ENCODE measurements at regions not wholly inside any gene's neighbourhood (a gene's known extent, or its start where the extent isn't known, plus 50 kb on each side); places are given as distances from the start of the nearest gene placed in this dataset.

DNA sequence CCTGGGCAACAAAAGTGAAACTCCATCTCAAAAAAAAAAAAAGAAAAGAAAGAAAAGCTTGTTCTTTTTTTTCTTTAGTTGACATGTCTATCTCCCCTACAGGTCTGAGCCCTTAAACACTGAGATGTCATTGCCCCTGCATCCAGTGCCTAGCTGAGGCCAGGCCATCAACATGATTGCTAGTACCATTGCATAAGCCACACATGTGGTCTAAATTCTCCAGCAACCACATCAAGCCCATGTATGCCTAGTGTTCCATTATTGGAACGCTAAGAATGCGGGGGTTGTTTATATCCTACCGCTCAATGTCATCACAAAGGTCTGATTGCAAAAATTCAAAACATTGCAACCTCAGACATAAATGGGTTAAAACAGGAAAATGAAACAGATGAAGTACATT, 62.7 kb downstream of the NPTX2 start:
- no peak for ATAC-seq

DNA sequence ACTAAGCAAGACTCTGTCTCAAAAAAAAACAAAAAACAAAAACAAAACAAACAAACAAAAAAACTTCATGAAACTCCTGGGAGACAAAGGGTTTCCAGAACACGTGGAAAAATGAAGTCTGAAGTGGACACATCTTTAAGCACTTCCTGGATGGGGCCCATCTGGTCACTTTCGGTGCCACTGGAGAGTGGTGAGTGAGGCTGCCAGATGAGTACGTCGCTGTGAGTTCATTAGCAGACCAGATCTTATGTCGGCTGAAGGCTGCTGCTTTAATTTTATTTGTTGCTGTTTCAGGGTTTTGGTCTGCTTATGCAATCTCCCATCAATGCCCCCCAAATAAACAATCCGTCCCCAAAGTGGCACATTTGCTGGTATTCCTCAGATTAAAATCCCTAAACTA, 64.4 kb downstream of the NPTX2 start:
- ATAC-seq: no peak

DNA sequence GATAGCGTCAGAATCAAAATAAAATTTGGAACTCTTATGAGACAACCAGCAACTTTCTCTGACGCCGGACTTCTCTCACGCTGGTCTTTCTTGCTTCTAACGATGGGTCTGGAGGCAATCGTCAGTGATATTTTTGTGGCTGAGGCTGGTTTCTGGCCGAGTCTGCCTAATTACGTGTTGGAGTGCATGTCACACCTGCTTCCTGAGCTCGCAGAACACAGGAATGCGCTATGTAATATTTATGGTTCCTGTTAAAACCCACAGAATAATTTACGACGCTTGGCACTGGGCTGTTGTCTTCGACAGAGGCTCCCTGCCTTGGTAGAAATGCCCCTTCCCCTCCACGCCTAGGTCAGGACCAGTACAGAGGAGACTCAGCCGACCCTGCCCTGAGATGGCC, 64.9 kb downstream of the NPTX2 start:
- no peak for ATAC-seq

DNA sequence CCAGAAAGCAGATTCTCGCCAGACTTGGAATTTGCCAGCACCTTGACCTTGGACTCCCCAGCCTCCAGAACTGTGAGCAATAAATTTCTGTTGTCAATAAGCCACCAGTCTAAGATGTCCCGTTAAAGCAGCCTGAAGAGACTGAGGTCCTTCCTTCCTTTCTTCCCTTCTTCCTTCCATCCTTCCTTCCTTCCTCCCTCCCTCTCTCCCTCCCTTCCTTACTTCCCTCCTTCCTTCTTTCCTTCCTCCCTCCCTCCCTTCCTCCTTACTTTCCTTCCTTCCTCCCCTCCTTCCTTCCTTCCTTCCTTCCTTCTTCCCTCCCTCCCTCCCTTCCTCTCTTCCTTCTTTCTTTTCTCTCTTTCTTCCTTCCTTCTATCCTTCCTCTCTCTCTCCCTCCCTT, 66.4 kb downstream of the NPTX2 start:
- no peak for ATAC-seq

DNA sequence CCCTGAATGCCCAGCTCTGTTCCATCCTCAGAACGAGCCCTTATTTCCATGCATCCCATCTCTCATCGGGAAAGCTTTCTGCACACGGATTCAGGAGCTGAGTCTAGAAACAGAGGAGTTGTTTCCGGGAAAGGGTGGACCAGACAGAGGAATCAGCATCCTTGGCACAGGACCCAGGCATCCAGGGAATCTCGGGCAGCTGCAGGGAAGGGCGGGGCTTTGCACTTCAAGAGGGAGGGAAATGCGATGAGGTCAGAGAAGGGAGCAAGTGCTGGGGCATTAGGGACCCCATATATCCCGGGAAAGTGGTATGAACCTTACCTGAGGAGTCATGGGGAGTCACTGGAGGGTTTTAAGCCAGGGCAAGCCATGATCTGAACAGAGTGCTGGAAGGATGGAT, 68.5 kb downstream of the NPTX2 start:
- ATAC-seq: no peak

DNA sequence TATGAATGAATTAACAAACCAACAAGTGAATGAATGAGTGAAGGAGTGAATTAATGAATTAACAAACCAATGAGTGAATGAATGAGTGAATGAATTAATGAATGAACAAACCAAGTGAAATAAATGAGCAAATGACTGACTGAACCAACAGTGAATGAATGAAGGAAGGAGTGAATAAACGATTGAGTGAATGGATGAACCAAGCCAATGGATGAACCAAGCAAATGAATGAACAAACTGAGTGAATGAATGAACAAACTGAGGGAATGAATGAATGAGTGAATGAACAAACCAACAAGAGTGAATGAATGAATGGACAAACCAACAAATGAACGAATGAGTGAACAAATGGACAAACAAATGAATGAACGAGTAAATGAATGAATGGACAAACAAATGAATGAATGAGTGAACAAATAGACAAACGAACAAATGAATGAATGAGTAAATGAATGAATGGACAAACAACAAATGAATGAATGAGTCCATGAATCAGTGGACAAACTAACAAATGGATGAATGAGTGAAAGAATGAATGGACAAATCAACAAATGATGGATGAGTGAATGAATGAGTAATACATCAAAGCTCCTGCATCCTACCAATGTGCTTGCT, 69.5 kb downstream of the NPTX2 start:
- ATAC-seq: no peak

DNA sequence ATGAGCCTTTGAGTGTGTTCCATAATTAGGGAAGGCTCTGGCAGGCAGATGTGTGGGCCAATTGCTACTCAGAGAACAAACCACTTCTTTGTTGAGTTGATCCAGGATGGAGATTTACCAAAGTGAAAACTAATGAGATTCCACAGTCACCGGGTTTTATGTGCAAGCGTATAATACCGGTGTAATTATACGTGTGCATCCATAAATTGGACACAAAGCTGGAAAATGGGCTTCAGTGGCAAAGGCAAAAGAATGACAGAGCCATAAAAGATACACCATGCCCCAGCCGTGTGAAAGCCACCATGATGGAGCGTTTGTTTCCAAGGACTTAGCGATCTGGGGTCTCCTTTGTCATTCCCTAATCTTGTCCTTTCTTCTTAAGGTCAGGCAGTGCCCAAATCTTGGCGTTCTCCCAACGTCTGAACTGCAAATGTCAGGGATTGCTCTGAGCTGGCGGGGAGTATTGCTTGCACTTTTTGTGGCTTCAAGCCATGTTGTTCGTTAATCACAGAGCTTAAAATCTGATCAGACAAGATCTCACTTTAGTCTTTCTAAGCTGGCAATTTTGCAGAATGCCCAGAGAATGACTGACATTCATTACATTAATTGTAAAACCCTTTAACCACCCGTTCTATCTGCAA, 70.1 kb downstream of the NPTX2 start:
- no peak for ATAC-seq

DNA sequence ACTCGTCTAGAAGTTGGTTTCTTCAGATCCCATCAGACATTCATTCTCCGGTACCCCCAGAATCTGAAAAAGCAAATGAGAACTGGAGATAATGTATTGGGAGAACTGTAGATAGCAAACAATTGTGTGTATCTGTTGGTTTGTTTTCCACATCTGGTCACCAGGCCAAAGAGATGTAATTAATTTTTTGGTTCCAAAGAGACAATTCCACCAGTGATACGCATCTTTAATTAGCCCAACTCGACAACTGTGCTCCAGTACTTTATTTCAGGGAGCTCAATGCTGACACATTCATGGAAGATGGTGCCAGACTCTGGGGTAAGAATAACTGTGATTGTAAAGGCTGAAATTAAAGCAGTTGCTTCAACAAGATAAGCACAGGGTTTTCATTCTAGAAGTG, 74.5 kb downstream of the NPTX2 start:
- ATAC-seq: no peak

DNA sequence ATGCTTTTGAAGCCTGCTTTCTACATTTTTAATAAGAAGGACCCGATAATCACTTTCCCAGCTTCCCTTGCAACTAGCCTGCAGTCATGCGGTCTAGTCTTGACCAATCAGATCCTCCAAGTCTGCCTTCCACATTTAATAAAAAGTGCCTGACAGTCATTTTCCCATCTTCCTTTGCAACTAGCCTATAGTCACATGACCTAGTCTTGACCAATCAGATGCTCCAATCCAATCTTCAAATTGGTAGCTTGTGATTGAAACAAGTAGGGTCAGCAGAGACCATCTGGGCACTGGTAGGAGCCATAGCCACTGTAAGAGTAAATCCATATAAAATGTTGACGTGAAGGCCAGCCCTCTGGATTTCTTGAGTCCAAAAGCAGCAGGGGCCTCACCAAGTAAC, 80.0 kb downstream of the NPTX2 start:
- ATAC-seq: no peak

DNA sequence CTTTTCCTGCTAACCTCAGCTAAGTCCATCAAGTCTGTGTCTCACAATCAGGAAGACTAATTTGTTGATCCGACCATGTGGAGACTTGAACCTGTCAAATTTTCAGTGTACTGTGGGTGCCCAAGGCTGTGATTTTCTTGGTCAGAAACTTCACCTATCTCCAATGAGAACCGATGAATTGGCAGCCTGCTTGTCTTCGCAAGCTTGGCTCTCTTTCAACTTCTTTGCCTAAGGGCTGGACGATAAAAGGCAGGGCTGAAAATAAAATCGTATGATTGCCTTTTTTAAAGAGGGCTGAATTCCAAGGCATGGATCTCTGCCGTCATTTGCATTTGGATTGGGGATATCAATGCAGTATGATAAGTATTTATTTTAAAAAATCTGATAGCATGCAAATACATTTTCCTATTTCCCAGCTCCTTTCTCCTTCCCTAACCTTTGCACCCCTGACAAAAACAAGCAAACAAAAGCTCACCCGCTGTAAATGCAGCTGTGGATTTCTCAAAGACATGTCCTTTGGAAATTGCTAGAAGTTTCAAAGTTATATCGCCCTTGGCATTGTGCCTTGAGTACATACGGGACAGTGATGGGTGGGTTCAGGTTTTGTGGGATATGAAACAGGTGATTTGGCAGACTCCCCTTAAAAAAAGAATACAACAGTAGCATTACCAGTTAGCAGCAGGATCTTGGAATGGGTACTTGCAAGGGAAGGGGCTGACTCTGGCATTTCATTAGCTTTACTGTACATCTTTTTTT, 80.6 kb downstream of the NPTX2 start:
- no peak for ATAC-seq

DNA sequence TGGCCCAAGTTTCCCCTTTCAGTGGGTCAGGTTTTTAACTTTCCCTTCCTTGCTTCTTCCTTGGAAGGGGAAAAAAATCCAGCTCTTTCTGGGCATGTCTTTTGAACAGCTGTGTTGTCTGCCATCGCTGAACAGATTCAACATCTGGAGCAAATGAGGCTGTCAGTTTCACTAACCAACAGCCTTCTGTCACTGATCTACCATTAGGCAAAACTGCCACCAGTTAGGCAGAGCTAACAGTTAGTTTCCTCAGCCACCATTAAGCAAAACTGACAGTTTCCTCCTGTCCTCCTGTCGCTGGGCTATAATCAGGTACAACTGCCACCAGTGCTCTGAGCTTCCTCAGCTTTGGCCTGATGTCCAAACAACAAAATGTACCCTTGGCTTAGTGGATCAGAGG, 81.9 kb downstream of the NPTX2 start:
- no peak for ATAC-seq

DNA sequence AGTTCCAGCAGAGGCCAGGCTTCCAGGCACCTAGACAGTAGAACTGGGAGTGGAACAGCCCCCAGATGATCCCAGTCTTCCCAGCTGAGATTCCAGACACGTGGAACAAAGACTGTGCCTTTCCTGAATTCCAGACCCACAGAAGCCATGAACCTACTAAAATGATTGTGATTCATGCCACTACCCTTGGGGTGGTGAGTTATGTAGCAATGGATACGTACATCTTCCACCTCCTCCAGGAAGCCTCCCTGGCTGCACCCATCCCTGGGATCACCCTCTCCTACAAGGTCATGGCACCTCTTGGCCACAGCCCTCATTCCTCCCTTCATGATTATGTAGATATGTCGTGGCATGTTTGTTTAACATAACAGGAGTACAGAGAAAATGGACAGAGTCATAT, 83.4 kb downstream of the NPTX2 start:
- ATAC-seq: no peak

DNA sequence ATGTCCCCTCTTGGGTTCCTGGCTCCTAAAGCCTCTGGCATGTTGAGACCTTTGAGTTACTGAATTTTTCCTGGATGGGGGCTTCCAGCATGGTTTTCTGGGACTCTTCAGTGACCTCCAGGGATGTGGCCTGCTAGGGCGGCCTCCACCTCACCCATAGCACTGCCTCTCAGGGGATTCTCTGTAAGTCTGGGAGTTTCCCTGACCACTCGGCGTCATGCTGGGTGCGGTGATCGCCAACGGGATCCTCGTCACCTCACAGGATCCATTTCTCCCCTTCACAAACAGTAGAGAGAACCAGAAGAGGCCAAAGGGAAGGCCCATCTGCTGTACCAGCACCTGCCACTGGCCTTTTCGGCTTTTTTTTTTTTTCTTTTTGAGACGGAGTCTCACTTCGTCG, 84.3 kb downstream of the NPTX2 start:
- ATAC-seq: no peak

DNA sequence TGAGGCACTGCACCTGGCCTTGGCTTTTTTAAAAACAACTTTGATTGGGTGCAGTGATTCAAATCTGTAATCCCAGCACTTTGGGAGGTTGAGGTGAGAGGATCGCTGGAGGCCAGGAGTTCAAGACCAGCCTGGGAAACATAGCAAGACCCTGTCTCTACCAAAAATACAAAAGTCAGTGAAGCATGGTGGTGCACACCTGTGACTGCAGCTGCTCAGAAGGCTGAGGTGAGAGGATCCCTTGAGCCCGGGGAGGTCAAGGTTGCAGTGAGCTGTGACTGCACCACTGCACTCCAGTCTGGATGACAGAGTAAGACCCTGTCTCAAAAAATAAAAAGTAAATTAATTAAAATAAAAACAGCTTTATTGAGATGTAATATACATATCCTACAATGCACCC, 84.9 kb downstream of the NPTX2 start:
- no peak for ATAC-seq

DNA sequence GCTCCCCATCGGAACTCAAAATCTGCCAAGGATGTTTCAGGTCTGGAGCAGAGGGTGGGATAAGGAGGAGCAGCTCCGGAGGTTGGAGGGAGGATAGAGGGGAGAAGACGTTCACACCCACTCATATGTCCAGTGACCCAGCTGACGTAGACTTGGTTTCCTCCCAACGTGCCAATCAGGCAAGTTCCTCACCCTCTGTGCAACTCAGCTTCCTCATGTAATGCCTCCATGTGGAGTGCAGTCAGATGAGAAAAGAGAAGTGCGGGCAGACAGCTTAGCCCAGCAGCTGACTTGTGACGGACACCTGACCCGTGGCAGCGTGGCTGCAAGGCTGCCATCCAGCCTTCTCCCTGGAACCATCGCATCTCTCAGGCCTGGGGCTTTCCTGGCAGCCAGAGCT, 86.8 kb downstream of the NPTX2 start:
- no peak for ATAC-seq

DNA sequence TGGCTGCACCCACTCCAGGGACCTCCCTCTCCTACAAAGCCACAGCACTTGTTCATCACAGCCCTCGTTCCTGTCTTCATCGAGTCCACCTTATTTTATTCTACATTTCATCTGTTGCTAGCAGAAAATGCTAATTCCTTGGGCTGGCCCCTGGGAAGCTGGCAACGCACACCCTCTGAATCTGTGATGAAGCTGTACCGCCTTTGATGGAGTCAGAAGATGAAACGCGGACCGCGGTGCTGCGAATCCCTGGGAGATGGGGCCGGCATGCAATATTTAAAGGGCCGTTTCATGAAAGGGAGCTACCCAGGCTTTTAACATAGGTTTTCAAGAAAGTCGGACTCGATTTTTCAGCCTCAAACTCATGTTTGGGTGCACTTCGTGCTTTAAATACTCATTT, 88.5 kb downstream of the NPTX2 start:
- no peak for ATAC-seq

DNA sequence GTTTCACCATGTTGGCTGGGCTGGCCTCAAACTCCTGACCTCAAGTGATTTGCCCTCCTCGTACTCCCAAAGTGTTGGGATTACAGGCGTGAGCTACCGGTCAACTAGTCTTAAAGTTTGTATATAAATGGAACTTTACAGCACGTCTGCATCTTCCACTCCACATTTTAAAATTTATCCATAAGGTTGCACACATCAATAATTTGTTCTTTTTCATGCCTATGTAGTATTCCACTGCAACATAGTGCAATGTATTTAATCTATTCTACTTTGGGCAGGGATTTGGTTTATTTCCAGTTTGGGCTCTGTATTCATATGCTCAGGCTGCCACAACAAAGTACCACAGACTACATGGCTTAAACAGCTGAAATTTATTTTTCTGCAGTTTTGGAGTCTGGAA, 90.0 kb downstream of the NPTX2 start:
- no peak for ATAC-seq

DNA sequence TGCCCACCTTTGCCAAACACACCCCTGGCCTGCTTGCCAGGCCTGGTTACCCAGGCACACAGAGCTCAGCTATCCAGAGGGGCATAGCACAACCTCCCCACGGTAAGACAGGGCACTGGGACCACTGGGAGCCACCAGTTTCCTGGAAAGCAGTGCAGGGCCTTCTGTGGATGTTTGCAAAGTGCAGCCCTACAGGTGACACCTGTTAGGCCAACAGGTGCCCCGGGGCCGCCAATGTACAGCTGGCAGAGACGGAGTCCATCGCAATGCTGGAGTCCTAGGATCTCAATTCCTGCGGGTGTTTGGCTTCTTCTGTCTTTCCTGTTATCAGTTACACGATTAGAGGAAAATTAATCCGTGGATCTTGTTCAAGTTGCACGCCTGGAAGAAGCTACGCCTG, 94.9 kb downstream of the NPTX2 start:
- ATAC-seq: no peak

DNA sequence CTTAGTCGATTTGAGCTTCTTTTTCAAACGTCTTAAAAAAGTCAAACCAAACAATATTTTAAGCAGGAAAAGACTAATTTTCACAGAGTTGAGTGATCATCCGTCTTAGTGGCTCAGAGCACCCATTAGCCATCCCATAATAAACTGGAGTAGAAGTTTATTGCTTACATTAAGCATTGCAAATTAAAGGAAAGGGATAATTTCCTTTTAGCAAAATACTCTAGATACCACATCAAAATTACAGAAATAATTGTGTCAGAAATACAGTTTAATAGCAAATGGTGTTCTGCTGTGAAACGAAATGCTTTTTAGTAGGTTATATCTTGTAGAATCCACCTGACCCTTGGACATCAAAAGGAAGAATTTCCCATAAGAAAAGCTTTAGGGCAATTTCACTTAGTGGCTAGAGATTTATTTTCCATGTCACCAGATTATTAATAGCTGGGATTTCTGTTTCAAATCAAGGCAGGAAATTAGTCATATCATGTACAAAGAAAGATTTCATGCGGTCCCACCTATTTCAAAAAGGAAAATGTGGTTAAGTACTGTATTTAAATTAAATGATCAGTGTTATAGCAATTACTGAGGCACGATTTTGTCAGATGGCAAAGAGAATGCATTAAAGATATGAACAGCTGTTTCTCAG, 96.2 kb downstream of the NPTX2 start:
- no peak for ATAC-seq

DNA sequence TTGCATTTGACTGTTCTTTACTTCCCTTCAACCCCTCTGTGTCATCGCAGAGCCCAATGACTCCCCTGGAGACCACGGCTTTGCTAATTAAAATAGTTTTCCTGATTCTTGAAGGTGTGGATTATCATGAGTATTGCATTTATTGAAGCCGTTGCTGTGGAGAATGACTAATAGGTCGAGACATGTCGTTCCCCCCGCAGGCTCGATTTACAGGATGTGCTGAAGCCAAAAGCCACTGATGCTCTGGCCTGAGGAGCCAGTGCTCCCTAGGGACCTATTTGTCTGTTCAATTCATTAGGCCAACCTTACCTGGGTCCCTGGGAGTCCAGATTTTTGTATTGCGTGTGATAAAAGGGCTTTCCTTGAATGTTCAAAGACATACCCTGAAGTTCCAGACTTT, 102.3 kb downstream of the NPTX2 start:
- no peak for ATAC-seq

DNA sequence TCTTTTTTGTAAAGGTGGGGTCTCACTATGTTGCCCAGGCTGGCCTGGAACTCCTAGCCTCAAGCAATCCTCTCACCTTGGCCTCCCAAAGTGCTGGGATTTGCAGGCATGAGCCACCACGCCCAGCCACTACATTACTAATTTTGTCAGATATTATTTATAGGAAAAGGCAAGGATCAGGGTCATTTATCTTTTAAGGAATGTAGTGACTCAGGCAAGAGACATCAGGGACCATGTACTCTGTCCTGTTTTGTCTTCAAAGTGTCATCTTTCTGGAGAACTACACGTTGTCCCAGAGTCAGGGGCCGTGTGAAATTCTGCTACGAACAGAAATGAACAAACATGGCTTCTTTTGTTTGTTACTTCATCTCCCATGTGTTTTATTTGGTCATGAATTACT, 105.3 kb downstream of the NPTX2 start:
- no peak for ATAC-seq

DNA sequence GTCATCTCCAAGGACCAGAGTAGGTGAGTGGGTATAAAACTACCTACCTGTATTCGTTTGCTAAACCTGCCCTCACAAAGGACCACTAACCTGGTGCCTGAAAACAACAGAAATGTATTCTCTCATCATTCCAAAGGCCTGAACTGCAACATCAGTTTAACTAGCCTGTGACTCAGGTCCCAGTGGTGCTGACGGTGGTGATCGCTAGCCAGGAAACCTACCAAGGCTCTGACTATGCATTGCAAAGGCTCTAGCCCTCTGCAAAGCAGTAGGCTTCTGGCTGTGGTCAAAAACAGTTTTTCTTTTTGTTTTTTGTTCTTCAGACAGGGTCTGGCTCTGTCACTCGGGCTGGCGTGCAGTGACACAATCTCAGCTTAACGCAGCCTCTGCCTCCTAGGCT, 107.5 kb downstream of the NPTX2 start:
- no peak for ATAC-seq

DNA sequence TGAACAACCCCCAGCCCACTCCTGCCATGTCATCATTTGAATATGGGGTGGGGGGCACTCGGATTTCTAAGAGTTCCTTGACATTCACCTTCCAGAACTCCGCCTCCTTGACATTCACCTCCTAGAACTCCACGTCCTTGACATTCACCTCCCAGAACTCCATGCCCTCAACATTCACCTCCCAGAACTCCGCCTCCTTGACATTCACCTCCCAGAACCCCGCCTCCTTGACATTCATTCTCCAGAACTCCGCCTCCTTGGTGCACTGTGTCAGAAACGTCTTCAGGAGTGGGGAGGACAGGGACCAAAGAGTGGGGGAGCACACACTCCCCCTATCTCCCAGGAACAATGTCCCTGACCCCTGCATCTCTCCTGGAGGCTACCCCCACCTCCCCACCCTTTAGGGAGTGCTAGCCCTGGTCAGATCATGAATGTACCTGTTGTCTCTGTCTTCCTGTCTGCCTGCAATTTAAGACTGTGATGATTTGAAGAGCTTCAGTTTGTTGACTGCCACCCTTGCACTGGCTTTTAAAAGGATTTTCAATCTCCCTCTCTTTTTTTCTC, 110.1 kb downstream of the NPTX2 start:
- ATAC-seq: no peak

DNA sequence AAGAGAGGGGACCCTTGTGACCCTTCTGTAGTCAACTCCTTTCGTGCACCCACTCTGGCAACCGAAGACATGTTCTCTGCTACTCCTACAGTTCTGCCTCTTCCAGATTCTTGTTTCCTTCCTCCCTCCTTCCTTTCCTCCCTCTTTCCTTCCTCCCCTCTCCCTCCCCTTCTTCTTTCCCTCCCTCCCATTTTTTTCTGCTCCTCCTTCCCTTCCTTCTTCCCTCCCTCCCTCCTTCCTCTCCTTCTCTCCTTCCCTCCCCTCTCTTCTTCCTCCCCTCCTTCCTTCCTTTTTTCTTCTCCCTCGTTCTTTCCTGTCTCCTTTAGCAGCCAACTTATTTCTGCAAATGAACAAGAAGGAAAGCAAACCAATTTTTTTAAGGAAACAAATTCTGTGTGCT, 111.5 kb downstream of the NPTX2 start:
- no peak for ATAC-seq
